ENCODE measurements at regions not wholly inside any gene's neighbourhood (a gene's known extent, or its start where the extent isn't known, plus 50 kb on each side); places are given as distances from the start of the nearest gene placed in this dataset.

DNA sequence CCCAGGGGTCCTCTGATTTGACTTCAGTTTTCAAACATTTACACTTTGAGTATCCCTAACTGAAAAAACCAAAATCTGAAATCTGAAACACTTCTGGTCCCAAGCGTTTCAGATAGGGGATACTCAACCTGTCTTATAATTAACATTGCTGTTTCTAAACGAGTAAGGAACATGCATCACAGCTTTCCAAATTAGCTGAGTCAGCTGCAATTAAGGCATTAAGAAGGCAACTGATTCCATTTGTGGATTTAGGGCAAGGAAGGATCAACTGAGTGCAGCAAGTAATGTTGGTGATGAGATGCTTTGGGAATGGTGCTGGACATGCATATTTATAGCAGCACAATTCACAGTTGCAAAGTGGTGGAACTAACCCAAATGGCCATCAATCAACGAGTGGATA lies 168.6 kb downstream of the ACER2 start:
- TF ChIP-seq, protein P1, sequence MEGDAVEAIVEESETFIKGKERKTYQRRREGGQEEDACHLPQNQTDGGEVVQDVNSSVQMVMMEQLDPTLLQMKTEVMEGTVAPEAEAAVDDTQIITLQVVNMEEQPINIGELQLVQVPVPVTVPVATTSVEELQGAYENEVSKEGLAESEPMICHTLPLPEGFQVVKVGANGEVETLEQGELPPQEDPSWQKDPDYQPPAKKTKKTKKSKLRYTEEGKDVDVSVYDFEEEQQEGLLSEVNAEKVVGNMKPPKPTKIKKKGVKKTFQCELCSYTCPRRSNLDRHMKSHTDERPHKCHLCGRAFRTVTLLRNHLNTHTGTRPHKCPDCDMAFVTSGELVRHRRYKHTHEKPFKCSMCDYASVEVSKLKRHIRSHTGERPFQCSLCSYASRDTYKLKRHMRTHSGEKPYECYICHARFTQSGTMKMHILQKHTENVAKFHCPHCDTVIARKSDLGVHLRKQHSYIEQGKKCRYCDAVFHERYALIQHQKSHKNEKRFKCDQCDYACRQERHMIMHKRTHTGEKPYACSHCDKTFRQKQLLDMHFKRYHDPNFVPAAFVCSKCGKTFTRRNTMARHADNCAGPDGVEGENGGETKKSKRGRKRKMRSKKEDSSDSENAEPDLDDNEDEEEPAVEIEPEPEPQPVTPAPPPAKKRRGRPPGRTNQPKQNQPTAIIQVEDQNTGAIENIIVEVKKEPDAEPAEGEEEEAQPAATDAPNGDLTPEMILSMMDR (conservative IDR thresholded peaks at IDR 0.05; ENCODE audit: low read length) = no peak
- no peak for TF ChIP-seq EZH2phosphoT487 (IDR thresholded peaks at IDR 0.05; ENCODE audit: borderline replicate concordance, low read depth, low read length)

Data from OCI-LY7 (cell line).